NT2/D1 (cell line): ENCODE measurements at regions not wholly inside any gene's neighbourhood (a gene's known extent, or its start where the extent isn't known, plus 50 kb on each side); places are given as distances from the start of the nearest gene placed in this dataset.

Source experiments
- DNase-seq: peaks from one replicate; pipeline ENCODE4 v3.0.0-alpha.2; 2011; ENCODE audit warnings: low read depth, low spot score
- H3K27me3 ChIP-seq: 2 replicates; pipeline ENCODE4 v1.6.0; 2011; ENCODE audit warnings: mild to moderate bottlenecking; ENCODE audit not compliant: insufficient read length, insufficient read depth
- H3K36me3 ChIP-seq: 2 replicates; pipeline ENCODE4 v1.6.1; 2011; ENCODE audit warnings: mild to moderate bottlenecking, low read length, mixed read lengths; ENCODE audit not compliant: insufficient read depth, insufficient read length
- H3K4me1 ChIP-seq: 2 replicates; pipeline ENCODE4 v1.5.1; 2011; ENCODE audit not compliant: insufficient read depth, insufficient read length
- H3K4me3 ChIP-seq: 2 replicates; pipeline ENCODE4 v1.5.1; 2011; ENCODE audit warnings: low read depth; ENCODE audit not compliant: insufficient read length
- H3K9ac ChIP-seq: 2 replicates; pipeline ENCODE4 v1.6.0; 2011; ENCODE audit warnings: low read depth; ENCODE audit not compliant: insufficient read length
- H3K9me3 ChIP-seq: 2 replicates; pipeline ENCODE4 v1.5.1; 2011; ENCODE audit warnings: mild to moderate bottlenecking, low read length; ENCODE audit not compliant: insufficient read depth
- SUZ12 ChIP-seq: IDR thresholded peaks from 2 replicates; pipeline ENCODE4 v1.6.1; 2011; ENCODE audit not compliant: insufficient read length, insufficient read depth; ENCODE audit errors: extremely low read depth
- YY1 ChIP-seq: IDR thresholded peaks from 2 replicates; pipeline ENCODE4 v1.6.1; 2011; ENCODE audit not compliant: insufficient read length, insufficient read depth
- ZNF274 ChIP-seq: IDR thresholded peaks from 2 replicates; pipeline ENCODE4 v1.6.1; 2011; ENCODE audit warnings: mild to moderate bottlenecking, low read depth, low read length

DNA sequence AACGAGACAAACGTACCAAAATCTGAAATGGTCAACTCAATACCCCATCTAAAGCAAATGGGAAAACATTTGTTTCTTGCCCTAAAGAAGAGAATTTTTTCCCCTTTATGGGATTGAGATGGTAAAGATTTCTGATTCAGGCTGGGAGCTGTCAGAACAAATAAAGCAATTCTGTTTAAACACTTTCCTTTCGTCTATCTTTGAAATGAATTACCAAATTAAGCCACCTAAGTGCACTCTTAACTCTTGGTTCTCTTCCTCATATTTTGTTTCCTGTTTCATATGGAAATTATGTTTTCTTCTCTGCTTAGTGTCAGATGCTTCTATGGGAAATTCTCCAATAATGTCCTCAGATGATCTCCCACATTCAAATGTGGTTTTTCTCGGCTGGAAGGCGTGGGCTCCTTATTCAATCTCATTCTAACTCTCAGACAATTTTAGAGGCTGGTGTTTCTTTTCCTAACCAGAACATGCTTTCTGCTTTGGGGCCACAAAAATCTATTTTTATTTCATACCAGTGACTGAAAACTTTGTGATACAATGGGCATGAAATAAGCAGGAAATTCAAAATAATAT is 50.3 kb upstream of the HPF1 start:
- Histone ChIP-seq H3K4me3 (no peak overlapping the region), H3K9ac (no peak overlapping the region), H3K27me3 (no peaks in the 10 kb centered on the region), H3K36me3 (no peaks in the 10 kb centered on the region), H3K9me3 (peaks cover 11% of the 10 kb centered on the region; the same call in 1 of the 2 replicates), H3K4me1 (no peaks in the 10 kb centered on the region)
- DNase-seq: no peak
- TF ChIP-seq YY1 (no peak), ZNF274 (no peak), SUZ12 (no peak)
